A673 (cell line): ENCODE measurements at regions not wholly inside any gene's neighbourhood (a gene's known extent, or its start where the extent isn't known, plus 50 kb on each side); places are given as distances from the start of the nearest gene placed in this dataset.

Source experiments
- CTCF ChIP-seq: fragments of 300-800, 200-600 bp; sonication (generic); conservative IDR thresholded peaks from 2 replicates; pipeline ENCODE4 v1.5.1; 2017; ENCODE audit warnings: low read depth, mild to moderate bottlenecking, antibody characterized with exemption, low read length, moderate library complexity, mixed read lengths
- EZH2 ChIP-seq: fragments of 200-600 bp; sonication (generic); IDR thresholded peaks from 2 replicates; pipeline ENCODE4 v1.6.1; 2017; ENCODE audit warnings: borderline replicate concordance, low read depth, mild to moderate bottlenecking, mixed read lengths, antibody characterized with exemption, low read length; ENCODE audit not compliant: poor library complexity, severe bottlenecking

- TF ChIP-seq CTCF (no peak), EZH2 (no peak)
Measured at GRCh38 chr20:18943542-18943941, 130.0 kb downstream of the SCP2D1 start.
